ENCODE measurements at regions not wholly inside any gene's neighbourhood (a gene's known extent, or its start where the extent isn't known, plus 50 kb on each side); places are given as distances from the start of the nearest gene placed in this dataset.

- FAIRE-seq (no peak), DNase-seq (ENCODE audit: low read depth, low spot score) (no peak)
- TF ChIP-seq EZH2 (IDR thresholded peaks at IDR 0.05; ENCODE audit: borderline replicate concordance, low read depth, low read length, severe bottlenecking) (no peak), GATA2 (IDR thresholded peaks at IDR 0.05; ENCODE audit: insufficient read depth, insufficient read length, low read depth, low read length) (no peak), FOS (IDR thresholded peaks at IDR 0.05; ENCODE audit: borderline replicate concordance, insufficient read depth, low read length) (no peak), MAX (IDR thresholded peaks at IDR 0.05; ENCODE audit: insufficient read depth, insufficient read length) (no peak), POLR2AphosphoS5 (IDR thresholded peaks at IDR 0.05; ENCODE audit: insufficient read depth, low read depth, low read length) (no peak)
- Histone ChIP-seq H3K9me3 (replicated peaks; ENCODE audit: control insufficient read depth, insufficient read depth, low read length) (no peaks in the 10 kb centered on the region), H3K4me2 (ENCODE audit: insufficient read depth, low read length) (no peak overlapping the region), H3K79me2 (ENCODE audit: control insufficient read depth, insufficient read depth, low read length) (no peaks in the 10 kb centered on the region), H2AFZ (ENCODE audit: low read depth, low read length) (no peak overlapping the region), H3K4me3 (replicated peaks in 1 of 3; ENCODE audit: insufficient read depth in 1 of 3, low read depth in 1 of 3, low read length in 3 of 3) (no peak overlapping the region), H3K27me3 (ENCODE audit: control insufficient read depth in 2 of 2, insufficient read depth in 2 of 2, low read length in 2 of 2) (no peaks in the 10 kb centered on the region), H3K9ac (replicated peaks; ENCODE audit: extremely low read depth, insufficient read depth, low read length) (no peak overlapping the region), H3K36me3 (ENCODE audit: control insufficient read depth in 2 of 2, extremely low read depth in 1 of 2, insufficient read depth in 2 of 2, low read length in 2 of 2) (no peaks in the 10 kb centered on the region), H3K9me1 (replicated peaks; ENCODE audit: control insufficient read depth, extremely low read depth, insufficient read depth, low read length) (no peaks in the 10 kb centered on the region), H3K4me1 (ENCODE audit: control insufficient read depth, extremely low read depth, insufficient read depth, low read length) (no peaks in the 10 kb centered on the region), H3K27ac (ENCODE audit: insufficient read depth, low read depth, low read length) (no peak overlapping the region), H4K20me1 (replicated peaks; ENCODE audit: control insufficient read depth, extremely low read depth, insufficient read depth, low read length) (no peaks in the 10 kb centered on the region)
- ChIA-PET POLR2A (no interaction called here), CTCF (no interaction called here)
- dilution Hi-C loops (cut with MboI; ENCODE audit: extremely low pct_ligation_motif_present, low sequenced_read_pairs) (no loop called here), intact Hi-C loops (cut with micrococcal nuclease) (no loop called here)
- no TSS peak for BruUV-seq (replicated peaks)
Measured at GRCh38 chr7:35499226-35499625, 195.7 kb downstream of the HERPUD2 start.

GRCh38 chr7:35498416-35498815 lies 196.5 kb downstream of the HERPUD2 start:
- intact Hi-C loops (cut with micrococcal nuclease) (no loop called here), dilution Hi-C loops (cut with MboI; ENCODE audit: extremely low pct_ligation_motif_present, low sequenced_read_pairs) (no loop called here)
- no TSS peak for BruUV-seq (replicated peaks)
- Histone ChIP-seq H2AFZ (ENCODE audit: low read depth, low read length) (no peak overlapping the region), H3K9ac (replicated peaks; ENCODE audit: extremely low read depth, insufficient read depth, low read length) (no peak overlapping the region), H3K4me1 (ENCODE audit: control insufficient read depth, extremely low read depth, insufficient read depth, low read length) (no peaks in the 10 kb centered on the region), H3K4me2 (ENCODE audit: insufficient read depth, low read length) (no peak overlapping the region), H3K9me3 (replicated peaks; ENCODE audit: control insufficient read depth, insufficient read depth, low read length) (no peaks in the 10 kb centered on the region), H3K27ac (ENCODE audit: insufficient read depth, low read depth, low read length) (no peak overlapping the region), H4K20me1 (replicated peaks; ENCODE audit: control insufficient read depth, extremely low read depth, insufficient read depth, low read length) (no peaks in the 10 kb centered on the region), H3K79me2 (ENCODE audit: control insufficient read depth, insufficient read depth, low read length) (no peaks in the 10 kb centered on the region), H3K4me3 (replicated peaks in 1 of 3; ENCODE audit: insufficient read depth in 1 of 3, low read depth in 1 of 3, low read length in 3 of 3) (no peak overlapping the region), H3K36me3 (ENCODE audit: control insufficient read depth in 2 of 2, extremely low read depth in 1 of 2, insufficient read depth in 2 of 2, low read length in 2 of 2) (no peaks in the 10 kb centered on the region), H3K27me3 (ENCODE audit: control insufficient read depth in 2 of 2, insufficient read depth in 2 of 2, low read length in 2 of 2) (no peaks in the 10 kb centered on the region), H3K9me1 (replicated peaks; ENCODE audit: control insufficient read depth, extremely low read depth, insufficient read depth, low read length) (no peaks in the 10 kb centered on the region)
- FAIRE-seq (no peak), DNase-seq (ENCODE audit: low read depth, low spot score) (no peak)
- CTCF ChIA-PET, result no interaction called here
- no peak for TF ChIP-seq MYC (IDR thresholded peaks at IDR 0.05; ENCODE audit: low read depth, low read length)
- no peak for TF ChIP-seq JUN (IDR thresholded peaks at IDR 0.05; ENCODE audit: borderline replicate concordance, insufficient read depth, insufficient read length, low read depth)
- TF ChIP-seq FOS (IDR thresholded peaks at IDR 0.05; ENCODE audit: borderline replicate concordance, insufficient read depth, low read length), result no peak
- TF ChIP-seq POLR2A (IDR thresholded peaks at IDR 0.05; ENCODE audit: low read depth, low read length), result no peak
- TF ChIP-seq MAX (IDR thresholded peaks at IDR 0.05; ENCODE audit: insufficient read depth, insufficient read length), result no peak
- TF ChIP-seq CTCF (IDR thresholded peaks at IDR 0.05; ENCODE audit: extremely low read depth in 1 of 2, insufficient read depth in 1 of 2, low read depth in 1 of 2, low read length in 2 of 2), result no peak
- no peak for TF ChIP-seq EZH2 (IDR thresholded peaks at IDR 0.05; ENCODE audit: borderline replicate concordance, low read depth, low read length, severe bottlenecking)
- no peak for TF ChIP-seq GATA2 (IDR thresholded peaks at IDR 0.05; ENCODE audit: insufficient read depth, insufficient read length, low read depth, low read length)
- TF ChIP-seq POLR2AphosphoS5 (IDR thresholded peaks at IDR 0.05; ENCODE audit: insufficient read depth, low read depth, low read length), result no peak
- POLR2A ChIA-PET, result no interaction called here
